GM18517 (cell line): ENCODE measurements at regions not wholly inside any gene's neighbourhood (a gene's known extent, or its start where the extent isn't known, plus 50 kb on each side); places are given as distances from the start of the nearest gene placed in this dataset.

Experiments
- ATAC-seq: cut with Tn5 transposase; IDR thresholded peaks from one replicate; pipeline ENCODE4 v1.9.1; 2021; ENCODE audit warnings: mild to moderate bottlenecking, moderate library complexity; ENCODE audit not compliant: unreplicated experiment

- ATAC-seq: no peak
Observed at GRCh38 chr11:11045156-11045930, 187.5 kb upstream of the ZBED5 start.

- no peak for ATAC-seq
Observed at GRCh38 chr11:11044137-11044855, 186.4 kb upstream of the ZBED5 start.

GRCh38 chr11:11043721-11044120 lies 185.9 kb upstream of the ZBED5 start:
- no peak for ATAC-seq

DNA sequence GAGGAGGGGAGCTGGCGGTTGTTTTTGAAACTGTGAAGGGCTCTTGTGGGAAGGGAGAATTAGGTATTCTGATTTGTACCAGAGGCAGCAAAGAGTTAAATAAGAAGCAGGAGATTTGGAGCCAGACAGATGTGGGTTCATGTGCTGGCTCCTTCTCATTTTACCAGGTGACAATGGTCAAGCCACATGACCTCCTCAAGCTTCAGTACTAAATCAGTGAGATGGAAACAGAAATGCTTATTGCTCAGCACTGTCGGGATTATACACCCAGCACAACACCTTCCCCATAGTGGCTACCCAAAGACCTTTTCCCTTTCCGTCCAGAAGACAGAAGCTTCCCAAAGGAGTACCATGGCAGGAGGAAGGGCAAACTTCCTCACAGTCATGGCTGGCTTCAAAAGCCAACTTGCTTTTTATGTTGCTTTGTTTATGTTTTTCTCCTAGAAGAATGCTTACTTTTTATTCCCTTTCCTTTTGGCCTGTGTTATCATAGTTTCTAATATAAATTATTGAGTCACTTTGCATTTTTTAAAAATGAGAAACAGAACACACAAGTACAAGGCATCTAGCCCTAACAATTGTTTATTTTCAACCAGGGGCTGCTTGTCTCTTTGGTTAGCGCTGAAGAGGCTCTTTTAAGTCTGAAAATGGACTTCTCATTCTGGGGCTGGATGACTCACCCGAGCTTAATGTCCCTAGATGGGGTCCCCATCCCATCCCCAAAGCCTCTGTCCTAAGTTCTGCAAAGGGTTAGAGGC lies 181.5 kb upstream of the ZBED5 start:
- ATAC-seq: no peak

GRCh38 chr11:11038782-11039181 lies 180.9 kb upstream of the ZBED5 start:
- no peak for ATAC-seq

DNA sequence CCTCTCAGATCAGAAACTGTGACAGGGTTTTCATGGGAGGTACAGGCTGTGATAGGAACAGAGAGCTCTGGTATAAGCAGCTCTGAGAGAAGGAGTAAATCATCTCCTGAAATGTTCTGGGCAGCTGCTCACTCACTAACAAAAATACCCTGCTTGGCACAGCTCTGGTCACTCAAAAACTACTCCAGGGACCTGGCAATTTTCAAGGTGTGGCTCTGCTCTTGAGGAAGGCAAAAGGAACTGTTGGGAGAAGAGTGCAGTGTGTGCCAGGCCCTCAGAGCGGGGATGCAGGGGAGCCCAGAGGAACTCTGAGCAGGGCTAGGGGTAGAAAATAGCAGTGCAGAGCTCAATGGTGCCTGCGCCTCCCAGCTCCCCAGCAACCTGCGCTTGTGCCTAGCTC lies 180.5 kb upstream of the ZBED5 start:
- no peak for ATAC-seq

DNA sequence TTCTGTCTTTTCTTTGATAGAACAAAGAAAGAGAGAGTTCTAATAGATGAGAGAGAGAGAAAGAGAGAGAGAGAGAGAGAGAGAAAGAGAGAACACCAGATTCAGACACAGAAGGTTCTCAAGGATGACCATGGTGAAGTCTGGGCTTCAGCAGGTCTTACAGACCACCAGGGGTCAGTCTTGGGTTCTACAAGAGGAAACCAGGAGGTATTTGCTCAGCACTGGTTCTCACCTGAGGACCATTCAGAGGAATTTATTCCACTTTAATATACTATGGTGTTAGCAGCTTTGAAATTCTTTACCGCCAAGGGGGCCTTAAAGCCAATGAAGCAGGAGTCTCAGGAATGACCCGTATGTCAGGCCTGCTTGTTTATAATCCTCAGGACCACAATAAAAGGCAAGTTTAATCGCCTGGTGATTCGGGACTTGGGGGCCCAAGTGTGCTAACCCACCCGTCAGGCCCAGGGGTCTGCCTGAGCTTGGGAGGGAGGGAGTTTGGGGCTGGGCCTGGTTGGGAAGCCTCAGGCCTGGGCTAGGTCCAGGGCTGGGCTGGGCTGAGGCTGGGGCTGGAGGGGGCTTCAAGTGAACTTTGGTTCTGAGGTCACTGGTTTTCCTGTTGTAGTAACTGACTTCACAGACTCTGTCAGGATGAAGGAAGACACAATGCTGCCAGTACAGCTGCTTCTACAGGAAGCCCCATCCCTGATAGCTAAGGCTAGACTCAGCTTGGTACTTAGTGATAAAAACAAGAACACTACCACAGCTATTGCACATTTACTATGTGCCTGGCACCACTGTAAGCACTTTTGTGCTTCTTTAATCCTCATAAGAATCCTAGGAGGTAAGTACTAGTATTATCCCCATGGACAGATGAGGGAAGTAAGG lies 179.2 kb upstream of the ZBED5 start:
- no peak for ATAC-seq

- no peak for ATAC-seq
Observed at GRCh38 chr11:11036185-11036847, 178.5 kb upstream of the ZBED5 start.

DNA sequence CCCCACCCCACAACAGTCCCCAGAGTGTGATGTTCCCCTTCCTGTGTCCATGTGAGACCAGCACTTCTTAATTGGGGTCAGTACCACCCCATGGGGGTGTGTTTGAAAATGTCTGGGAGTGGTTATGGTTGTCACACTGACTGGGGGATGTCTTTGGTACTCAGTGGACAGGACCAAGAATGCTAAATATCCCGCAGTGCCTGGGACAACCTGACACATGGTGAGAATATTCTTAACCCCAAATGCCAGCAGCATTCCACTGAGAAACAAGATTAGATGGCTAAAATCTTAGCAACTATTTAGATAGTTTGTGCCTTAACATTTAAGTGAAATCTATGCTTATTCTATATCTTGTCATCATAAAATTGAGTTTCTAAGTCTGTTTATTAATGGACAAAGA lies 177.5 kb upstream of the ZBED5 start:
- ATAC-seq: no peak

GRCh38 chr11:11034476-11034875 lies 176.6 kb upstream of the ZBED5 start:
- ATAC-seq: no peak

DNA sequence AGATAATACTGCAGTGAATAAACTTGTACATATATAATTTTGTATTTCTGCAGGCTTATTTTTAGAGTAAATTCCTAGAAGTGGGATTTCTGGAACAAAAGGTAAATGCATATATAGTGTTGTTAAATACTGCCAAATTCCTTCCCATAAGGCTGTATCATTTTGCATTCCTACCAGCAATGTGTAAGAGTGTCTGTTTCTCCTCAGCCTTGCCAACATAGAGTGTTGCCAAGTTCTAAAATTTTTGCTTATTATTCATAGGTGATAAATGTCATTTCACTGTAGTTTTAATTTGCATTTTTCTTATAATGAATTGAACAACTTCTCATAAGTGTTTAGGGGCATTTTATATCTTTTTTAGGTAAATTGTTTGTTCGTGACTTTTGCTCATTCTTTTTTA lies 174.2 kb upstream of the ZBED5 start:
- no peak for ATAC-seq

GRCh38 chr11:11029027-11029426 lies 171.2 kb upstream of the ZBED5 start:
- no peak for ATAC-seq

DNA sequence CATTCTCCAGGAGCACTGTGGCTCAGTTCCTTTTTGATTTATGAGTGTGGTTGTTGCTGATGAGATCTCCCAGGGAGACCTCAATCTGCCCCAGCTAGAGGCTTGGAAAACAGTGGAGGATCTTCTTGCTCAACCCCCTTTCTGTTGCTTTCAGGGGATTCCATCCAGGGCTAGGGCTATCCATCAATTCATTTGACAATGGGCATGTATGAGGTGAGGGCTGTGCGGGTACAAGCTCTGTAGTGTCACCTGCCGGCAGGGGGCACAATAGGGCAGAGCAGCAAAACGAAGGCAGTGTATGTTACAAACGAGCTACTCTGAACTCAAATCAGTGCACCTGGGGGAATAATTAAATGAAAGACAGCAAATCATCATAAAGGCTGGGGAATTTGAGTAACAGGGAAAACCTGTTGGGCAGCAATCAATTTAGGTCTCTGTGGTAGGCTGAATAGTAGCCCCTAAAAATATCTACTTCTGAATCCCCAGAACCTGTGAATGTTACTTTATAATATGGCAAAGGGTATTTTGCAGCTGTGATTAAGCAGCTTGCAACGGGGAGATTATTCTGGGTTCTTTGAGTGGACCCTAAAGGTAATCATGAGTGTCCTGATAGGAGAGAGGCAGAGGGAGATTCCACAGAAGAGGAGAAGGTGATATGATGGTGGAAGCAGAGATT lies 170.3 kb upstream of the ZBED5 start:
- ATAC-seq: no peak

DNA sequence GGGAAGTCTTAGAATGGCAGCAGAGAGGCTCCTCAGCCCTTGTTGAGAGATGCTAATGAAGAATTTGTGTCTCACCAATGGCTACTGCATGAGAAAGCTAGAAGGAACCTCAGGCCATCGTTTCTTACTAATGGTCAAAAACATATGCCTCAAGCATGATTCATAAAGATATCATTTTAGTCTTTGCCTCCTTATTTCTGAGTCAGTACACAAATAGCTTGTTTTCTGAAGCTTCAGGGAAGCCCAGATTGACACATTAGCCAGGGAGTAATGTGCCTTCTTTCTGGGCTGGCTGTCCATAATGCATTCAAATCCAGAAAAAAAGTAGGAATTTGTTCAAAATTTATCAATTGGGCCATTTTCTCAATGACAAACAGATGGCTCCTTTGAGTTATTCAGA lies 169.4 kb upstream of the ZBED5 start:
- no peak for ATAC-seq

DNA sequence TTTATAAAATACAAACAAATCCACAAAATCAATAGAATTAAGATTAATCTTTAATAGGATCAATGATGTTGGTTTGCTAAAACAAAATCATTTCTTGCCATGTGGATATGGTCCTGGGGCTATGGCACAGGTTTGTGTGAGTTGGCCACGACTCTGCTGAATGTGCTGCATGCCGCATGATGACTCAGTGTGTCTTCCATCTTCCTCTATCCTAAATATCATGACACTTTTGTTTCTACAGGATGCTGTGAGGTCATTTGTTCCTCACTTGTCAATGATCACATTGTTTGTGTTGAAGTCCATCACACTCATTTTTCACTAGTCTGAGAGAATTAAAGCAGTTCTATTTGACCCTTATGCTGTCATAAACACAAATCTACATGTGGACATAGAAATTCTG lies 167.2 kb upstream of the ZBED5 start:
- ATAC-seq: no peak

GRCh38 chr11:11022125-11022730 lies 164.4 kb upstream of the ZBED5 start:
- ATAC-seq: no peak

DNA sequence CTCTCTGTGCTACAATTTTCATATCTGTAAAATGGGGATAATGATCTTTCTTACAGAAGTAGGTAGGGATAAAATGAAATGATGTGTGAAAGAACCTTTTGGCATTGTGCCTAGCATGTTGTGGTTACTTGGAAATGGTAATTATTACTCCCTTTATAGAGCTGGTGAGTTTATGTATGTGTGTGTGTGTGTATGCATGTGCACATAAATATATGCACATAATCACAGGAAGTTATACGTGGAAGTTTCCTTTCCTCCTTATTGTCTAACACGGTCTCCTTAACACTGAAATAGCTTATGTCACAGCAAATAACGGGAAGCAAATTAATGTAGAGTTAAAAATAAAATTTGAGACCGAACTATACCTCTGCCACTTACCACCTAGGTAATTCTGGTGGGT lies 163.7 kb upstream of the ZBED5 start:
- no peak for ATAC-seq

- ATAC-seq: no peak
Observed at GRCh38 chr11:11020747-11021149, 162.9 kb upstream of the ZBED5 start.

- no peak for ATAC-seq
Observed at GRCh38 chr11:11020219-11020726, 162.4 kb upstream of the ZBED5 start.
